ENCODE measurements at regions not wholly inside any gene's neighbourhood (a gene's known extent, or its start where the extent isn't known, plus 50 kb on each side); places are given as distances from the start of the nearest gene placed in this dataset.

- no peak for TF ChIP-seq POU5F1 (IDR thresholded peaks at IDR 0.05; ENCODE audit: low read depth, low read length)
- no peak for TF ChIP-seq POLR2A (IDR thresholded peaks at IDR 0.05; ENCODE audit: control extremely low read depth in 1 of 2, low read depth in 2 of 2, low read length in 2 of 2)
- TF ChIP-seq SP1 (IDR thresholded peaks at IDR 0.05; ENCODE audit: low read depth, low read length), result no peak
- no peak for TF ChIP-seq FOSL1 (IDR thresholded peaks at IDR 0.05; ENCODE audit: insufficient read depth, low read depth, low read length)
- no peak for TF ChIP-seq POLR2AphosphoS5 (IDR thresholded peaks at IDR 0.05; ENCODE audit: low read depth, low read length)
Measured at GRCh38 chr2:6073191-6074088, 381.3 kb downstream of the SOX11 start.

Data from H1 (cell line).